AG09309 (cell line): ENCODE measurements at regions not wholly inside any gene's neighbourhood (a gene's known extent, or its start where the extent isn't known, plus 50 kb on each side); places are given as distances from the start of the nearest gene placed in this dataset.

Experiments
- DNase-seq: peaks from one replicate; pipeline ENCODE4 v3.0.0-alpha.2; 2010; ENCODE audit warnings: low read depth
- H3K4me3 ChIP-seq: 2 replicates; pipeline ENCODE4 v1.5.1; 2011; ENCODE audit warnings: mild to moderate bottlenecking, low read depth, low read length, moderate library complexity; ENCODE audit not compliant: control insufficient read depth
- TF ChIP-seq, protein P1 (sequence below): IDR thresholded peaks from 2 replicates; pipeline ENCODE4 v1.5.1; 2011; ENCODE audit warnings: mild to moderate bottlenecking, low read depth, low read length, inconsistent platforms; ENCODE audit not compliant: insufficient read depth, control insufficient read depth; ENCODE audit errors: missing control alignments

DNA sequence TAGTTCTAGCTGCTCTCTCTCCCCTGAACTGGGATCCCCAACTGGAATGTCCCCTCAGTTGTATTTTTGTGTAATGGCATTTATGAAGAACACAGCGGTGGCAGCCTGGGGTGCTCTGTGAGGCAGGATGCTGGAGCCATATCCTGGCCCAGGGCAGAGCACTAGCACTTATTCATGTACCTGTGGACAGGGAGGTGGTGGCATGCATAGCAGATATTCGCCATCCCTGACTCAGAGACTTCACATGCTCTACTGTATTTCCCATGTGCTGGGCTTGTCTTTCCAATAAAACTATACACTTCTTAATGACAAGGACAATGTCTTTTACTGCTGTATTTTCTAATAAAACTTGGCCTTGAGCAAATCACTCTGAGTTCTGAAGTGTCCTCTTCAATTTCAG, 125.3 kb downstream of the ADAMTS15 start:
- H3K4me3 ChIP-seq, result no peak overlapping the region
- TF ChIP-seq, protein P1, sequence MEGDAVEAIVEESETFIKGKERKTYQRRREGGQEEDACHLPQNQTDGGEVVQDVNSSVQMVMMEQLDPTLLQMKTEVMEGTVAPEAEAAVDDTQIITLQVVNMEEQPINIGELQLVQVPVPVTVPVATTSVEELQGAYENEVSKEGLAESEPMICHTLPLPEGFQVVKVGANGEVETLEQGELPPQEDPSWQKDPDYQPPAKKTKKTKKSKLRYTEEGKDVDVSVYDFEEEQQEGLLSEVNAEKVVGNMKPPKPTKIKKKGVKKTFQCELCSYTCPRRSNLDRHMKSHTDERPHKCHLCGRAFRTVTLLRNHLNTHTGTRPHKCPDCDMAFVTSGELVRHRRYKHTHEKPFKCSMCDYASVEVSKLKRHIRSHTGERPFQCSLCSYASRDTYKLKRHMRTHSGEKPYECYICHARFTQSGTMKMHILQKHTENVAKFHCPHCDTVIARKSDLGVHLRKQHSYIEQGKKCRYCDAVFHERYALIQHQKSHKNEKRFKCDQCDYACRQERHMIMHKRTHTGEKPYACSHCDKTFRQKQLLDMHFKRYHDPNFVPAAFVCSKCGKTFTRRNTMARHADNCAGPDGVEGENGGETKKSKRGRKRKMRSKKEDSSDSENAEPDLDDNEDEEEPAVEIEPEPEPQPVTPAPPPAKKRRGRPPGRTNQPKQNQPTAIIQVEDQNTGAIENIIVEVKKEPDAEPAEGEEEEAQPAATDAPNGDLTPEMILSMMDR, result no peak
- no peak for DNase-seq

- H3K4me3 ChIP-seq, result no peak overlapping the region
- DNase-seq, result no peak
- TF ChIP-seq, protein P1, result no peak
Observed at GRCh38 chr11:130574740-130575139, 126.3 kb downstream of the ADAMTS15 start.

GRCh38 chr11:130576146-130576545, 127.7 kb downstream of the ADAMTS15 start:
- H3K4me3 ChIP-seq, result no peak overlapping the region
- TF ChIP-seq, protein P1, result no peak
- DNase-seq, result no peak

DNA sequence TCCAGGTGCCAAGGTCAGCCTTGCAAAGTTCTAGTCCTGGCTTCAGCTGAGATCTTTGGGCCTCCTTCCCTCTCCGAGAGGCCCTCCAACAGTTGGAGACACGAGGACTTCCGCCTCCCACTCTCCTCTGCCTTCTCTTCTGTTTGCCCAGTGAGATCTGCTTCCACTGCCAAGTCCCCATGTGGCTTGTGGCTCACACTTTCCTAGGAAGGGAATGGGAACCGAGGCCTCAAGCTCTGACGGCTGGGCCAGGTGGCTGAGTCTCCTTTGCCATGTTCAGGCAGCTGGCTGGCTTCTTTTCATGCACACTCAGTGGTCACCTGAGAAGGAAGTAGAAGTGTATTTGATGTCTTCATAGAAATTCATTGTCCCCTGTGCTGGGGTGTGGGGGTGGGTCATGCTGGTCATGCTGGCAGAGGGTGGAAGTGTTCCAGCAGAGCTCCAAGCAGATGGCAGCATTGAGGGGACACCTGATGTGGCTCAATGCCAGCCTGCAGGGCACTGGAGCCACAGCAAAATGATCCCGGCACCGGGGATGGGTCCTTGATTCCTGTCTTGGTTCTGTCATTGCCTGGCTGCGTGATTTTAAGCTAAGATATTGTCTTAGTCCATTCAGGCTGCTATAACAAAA, 130.4 kb downstream of the ADAMTS15 start:
- no peak for DNase-seq
- TF ChIP-seq, protein P1, result no peak
- no peak overlapping the region for H3K4me3 ChIP-seq

DNA sequence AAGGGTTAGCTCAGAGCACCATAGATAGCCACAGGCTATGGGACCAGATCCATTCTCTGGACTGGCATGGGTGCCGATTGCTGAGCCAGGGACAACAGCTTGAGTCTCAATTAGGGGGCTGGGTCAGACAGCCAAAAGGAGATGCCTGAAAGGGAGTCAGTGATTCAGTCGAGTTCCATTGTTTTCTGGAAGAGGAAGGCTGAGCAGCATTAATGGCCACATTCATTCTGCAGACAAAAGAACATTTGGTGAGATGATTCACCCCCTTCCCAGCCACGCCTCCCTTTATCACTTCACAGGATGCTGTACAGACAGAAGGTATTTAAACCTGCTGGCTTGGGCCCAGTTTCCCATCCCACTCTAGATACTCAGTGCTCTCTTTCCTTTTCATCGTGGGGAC, 131.9 kb downstream of the ADAMTS15 start:
- DNase-seq, result peak; percentile 44
- no peak overlapping the region for H3K4me3 ChIP-seq
- TF ChIP-seq, protein P1, result no peak

DNA sequence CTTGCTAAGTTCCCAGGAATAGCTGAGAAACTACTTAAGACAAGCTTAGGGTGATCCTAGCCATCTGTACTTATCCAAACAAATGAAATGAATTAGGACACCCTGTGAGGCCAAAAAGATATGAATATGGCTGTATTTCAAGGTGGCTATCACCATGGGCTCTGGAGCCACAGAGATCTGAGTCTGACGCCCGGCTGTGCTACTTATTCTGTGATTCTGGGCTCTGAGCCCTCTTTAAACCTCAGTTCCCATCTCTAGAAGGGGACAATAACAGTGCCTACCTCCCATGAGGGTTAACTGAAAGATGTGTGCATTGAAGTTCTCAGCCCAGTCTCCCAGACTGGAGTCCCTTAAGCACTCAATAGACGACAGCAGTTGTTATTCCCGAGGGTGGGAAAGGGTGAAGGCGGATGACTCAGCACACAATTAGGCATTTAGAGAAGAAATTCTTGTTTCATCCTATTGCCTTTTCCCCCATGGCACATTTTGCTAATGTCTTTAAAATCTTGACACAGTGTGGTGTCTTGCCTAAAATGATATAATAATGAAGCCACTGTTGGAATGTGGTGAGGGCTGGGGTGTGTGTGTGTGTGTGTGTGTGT, 132.5 kb downstream of the ADAMTS15 start:
- no peak for DNase-seq
- no peak overlapping the region for H3K4me3 ChIP-seq
- TF ChIP-seq, protein P1, result no peak
